H9 (cell line): ENCODE measurements at regions not wholly inside any gene's neighbourhood (a gene's known extent, or its start where the extent isn't known, plus 50 kb on each side); places are given as distances from the start of the nearest gene placed in this dataset.
A peak's percentile ranks its signal among the peaks of the same experiment; 100 is the strongest.

Experiments used
- DNase-seq: peaks from one replicate; pipeline ENCODE4 v3.0.0-alpha.2; 2017
- H2AFZ ChIP-seq: one replicate; pipeline ENCODE4 v1.6.1; 2013; ENCODE audit warnings: mild to moderate bottlenecking, low read length, control low read depth, moderate library complexity
- H2AK5ac ChIP-seq: 2 replicates; pipeline ENCODE4 v1.6.1; 2013; ENCODE audit warnings: low read length, control low read depth, mixed read lengths; ENCODE audit not compliant: insufficient read length
- H2BK120ac ChIP-seq: one replicate; pipeline ENCODE4 v1.6.1; 2013; ENCODE audit warnings: low read depth, mild to moderate bottlenecking, low read length, control low read depth, inconsistent platforms; ENCODE audit not compliant: poor library complexity, severe bottlenecking
- H2BK12ac ChIP-seq: 2 replicates; pipeline ENCODE4 v1.6.1; 2013; ENCODE audit warnings: low read length, control low read depth, mixed read lengths, low read depth; ENCODE audit not compliant: insufficient read length
- H2BK15ac ChIP-seq: 2 replicates; pipeline ENCODE4 v1.6.1; 2013; ENCODE audit warnings: low read depth, low read length, control low read depth
- H2BK20ac ChIP-seq: one replicate; pipeline ENCODE4 v1.6.1; 2013; ENCODE audit warnings: low read depth, mild to moderate bottlenecking, low read length, control low read depth, inconsistent platforms; ENCODE audit not compliant: poor library complexity, severe bottlenecking
- H2BK5ac ChIP-seq: 2 replicates; pipeline ENCODE4 v1.6.1; 2013; ENCODE audit warnings: low read length, control low read depth, mixed read lengths; ENCODE audit not compliant: insufficient read length
- H3K14ac ChIP-seq: 2 replicates; pipeline ENCODE4 v1.6.1; 2013; ENCODE audit warnings: low read length, control low read depth; ENCODE audit not compliant: insufficient read depth
- H3K18ac ChIP-seq: 2 replicates; pipeline ENCODE4 v1.6.1; 2013; ENCODE audit warnings: low read depth, mild to moderate bottlenecking, mixed read lengths, low read length, control low read depth; ENCODE audit not compliant: insufficient read length
- H3K23ac ChIP-seq: 2 replicates; pipeline ENCODE4 v1.6.1; 2013; ENCODE audit warnings: low read length, control low read depth, mixed read lengths, low read depth; ENCODE audit not compliant: insufficient read length
- H3K23me2 ChIP-seq: 2 replicates; pipeline ENCODE4 v1.6.1; 2013; ENCODE audit warnings: low read depth, mild to moderate bottlenecking, mixed read lengths, low read length, control low read depth; ENCODE audit not compliant: insufficient read length, poor library complexity, severe bottlenecking
- H3K27ac ChIP-seq: 2 replicates; pipeline ENCODE4 v1.5.1; 2013; ENCODE audit warnings: low read length, control low read depth, mixed read lengths, low read depth; ENCODE audit not compliant: insufficient read length
- H3K27me3 ChIP-seq: 2 replicates; pipeline ENCODE4 v1.6.1; 2013; ENCODE audit warnings: low read length, control low read depth, inconsistent platforms; ENCODE audit not compliant: insufficient read depth
- H3K4ac ChIP-seq: 2 replicates; pipeline ENCODE4 v1.6.1; 2013; ENCODE audit warnings: low read depth, mild to moderate bottlenecking, control low read depth, inconsistent platforms, low read length, moderate library complexity
- H3K4me1 ChIP-seq: 2 replicates; pipeline ENCODE4 v1.6.1; 2013; ENCODE audit warnings: low read length, control low read depth, inconsistent platforms; ENCODE audit not compliant: insufficient read depth
- H3K4me2 ChIP-seq: 2 replicates; pipeline ENCODE4 v1.6.1; 2013; ENCODE audit warnings: low read length, control low read depth, mixed read lengths; ENCODE audit not compliant: insufficient read length, insufficient read depth
- H3K56ac ChIP-seq: 2 replicates; pipeline ENCODE4 v1.6.1; 2013; ENCODE audit warnings: low read depth, mild to moderate bottlenecking, mixed read lengths, low read length, control low read depth; ENCODE audit not compliant: insufficient read length
- H3K79me1 ChIP-seq: 2 replicates; pipeline ENCODE4 v1.6.1; 2013; ENCODE audit warnings: low read depth, mild to moderate bottlenecking, moderate library complexity, low read length, control low read depth, inconsistent platforms; ENCODE audit not compliant: insufficient read depth, poor library complexity, severe bottlenecking
- H3K79me2 ChIP-seq: 2 replicates; pipeline ENCODE4 v1.6.1; 2013; ENCODE audit warnings: low read length, control low read depth, inconsistent platforms; ENCODE audit not compliant: insufficient read depth
- H3K9ac ChIP-seq: 2 replicates; pipeline ENCODE4 v1.6.1; 2013; ENCODE audit warnings: low read length, control low read depth, mixed read lengths; ENCODE audit not compliant: insufficient read length; ENCODE audit errors: extremely low read depth
- H3K9me3 ChIP-seq: one replicate; pipeline ENCODE4 v1.6.1; 2013; ENCODE audit warnings: low read depth, low read length, inconsistent platforms; ENCODE audit not compliant: control insufficient read depth
- H3T11ph ChIP-seq: one replicate; pipeline ENCODE4 v1.6.1; 2013; ENCODE audit warnings: mild to moderate bottlenecking, low read length, control low read depth, inconsistent platforms
- H4K20me1 ChIP-seq: one replicate; pipeline ENCODE4 v1.6.1; 2013; ENCODE audit not compliant: control insufficient read depth, insufficient read length, insufficient read depth
- H4K5ac ChIP-seq: 2 replicates; pipeline ENCODE4 v1.6.1; 2013; ENCODE audit warnings: low read depth, mild to moderate bottlenecking, mixed read lengths, low read length, control low read depth; ENCODE audit not compliant: insufficient read length
- H4K8ac ChIP-seq: replicated peaks from 2 replicates; pipeline ENCODE4 v1.6.1; 2013; ENCODE audit warnings: low read length, control low read depth, mixed read lengths, low read depth; ENCODE audit not compliant: insufficient read length
- H4K91ac ChIP-seq: 2 replicates; pipeline ENCODE4 v1.6.1; 2013; ENCODE audit warnings: low read depth, mild to moderate bottlenecking, moderate library complexity, mixed read lengths, low read length, control low read depth; ENCODE audit not compliant: insufficient read length
- H3K27ac Mint-ChIP-seq, 3 experiments: 2 replicates in 2 of 3; 3 replicates in 1 of 3; pipeline ENCODE4 v1.8.0; 2020 to 2021; ENCODE audit warnings: mixed read lengths in 3 of 3, mild to moderate bottlenecking in 1 of 3, moderate library complexity in 1 of 3
- H3K27me3 Mint-ChIP-seq: 2 replicates; pipeline ENCODE4 v1.8.0; 2021; ENCODE audit warnings: low read depth, mild to moderate bottlenecking, moderate library complexity, mixed read lengths
- H3K36me3 Mint-ChIP-seq, 3 experiments: 2 replicates in 2 of 3; 3 replicates in 1 of 3; pipeline ENCODE4 v1.8.0; 2020 to 2021; ENCODE audit warnings: low read depth in 3 of 3, mixed read lengths in 3 of 3; ENCODE audit not compliant: insufficient read depth in 1 of 3
- H3K4me1 Mint-ChIP-seq, 2 experiments: 2 replicates each; pipeline ENCODE4 v1.8.0; 2020; ENCODE audit warnings: mixed read lengths in 2 of 2
- H3K4me3 Mint-ChIP-seq, 2 experiments: 2 replicates in 1 of 2; 3 replicates in 1 of 2; pipeline ENCODE4 v1.8.0; 2020 to 2021; ENCODE audit warnings: mild to moderate bottlenecking in 2 of 2, mixed read lengths in 2 of 2, moderate library complexity in 1 of 2
- H3K9me3 Mint-ChIP-seq, 2 experiments: 2 replicates in 1 of 2; 3 replicates in 1 of 2; pipeline ENCODE4 v1.8.0; 2020; ENCODE audit warnings: mild to moderate bottlenecking in 2 of 2, mixed read lengths in 2 of 2, moderate library complexity in 1 of 2
- CTCF ChIP-seq: fragments of 200-600 bp; sonication (generic); conservative IDR thresholded peaks from 3 replicates; pipeline ENCODE4 v1.8.0; 2021; ENCODE audit warnings: antibody characterized with exemption, mild to moderate bottlenecking
- WGBS: extraction: QIAGEN DNeasy Blood & Tissue Kit; methylation state at CpG from one replicate; pipeline ENCODE4 v1.1.7; 2013; ENCODE audit warnings: missing lambda C conversion rate, low lambda C conversion rate, mixed read lengths; ENCODE audit not compliant: insufficient read length; ENCODE audit errors: extremely low coverage; 5-methylcytosine and 5-hydroxymethylcytosine counted together

GRCh38 chr2:132009874-132010521 is 151.8 kb downstream of the ANKRD30BL start:
- Histone ChIP-seq H2AFZ (no peak overlapping the region), H2BK12ac (no peak overlapping the region), H3K56ac (no peak overlapping the region), H3K23me2 (no peaks in the 10 kb centered on the region), H2BK20ac (no peak overlapping the region), H3K4ac (no peak overlapping the region), H3K18ac (no peak overlapping the region), H3K79me1 (no peaks in the 10 kb centered on the region), H4K8ac (no peak overlapping the region), H3K9ac (no peak overlapping the region), H3K27me3 (no peaks in the 10 kb centered on the region; the same call in 1 of the 2 replicates), H2BK5ac (no peak overlapping the region), H3K27ac (no peak overlapping the region), H4K5ac (no peak overlapping the region), H2BK120ac (no peak overlapping the region), H3K9me3 (no peaks in the 10 kb centered on the region), H4K20me1 (no peaks in the 10 kb centered on the region), H3K4me2 (no peak overlapping the region), H3K4me1 (no peaks in the 10 kb centered on the region), H3K14ac (peak overlapping the region; percentile 47; the same call in 1 of the 2 replicates), H2AK5ac (no peak overlapping the region), H3T11ph (no peak overlapping the region), H3K79me2 (no peaks in the 10 kb centered on the region), H4K91ac (no peak overlapping the region), H3K23ac (no peak overlapping the region), H2BK15ac (no peak overlapping the region)
- DNase-seq, result peak; percentile 32
- peaks cover 67% of the 10 kb centered on the region for H3K27me3 Mint-ChIP-seq
- H3K4me3 Mint-ChIP-seq, result peak overlapping the region; percentile 59 to 89
- TF ChIP-seq CTCF, result no peak
- H3K36me3 Mint-ChIP-seq, result no peaks in the 10 kb centered on the region
- peaks cover 8 to 11% of the 10 kb centered on the region in 2 experiments for H3K4me1 Mint-ChIP-seq
- H3K27ac Mint-ChIP-seq, result no peak overlapping the region
- H3K9me3 Mint-ChIP-seq, result no peaks in the 10 kb centered on the region; a peak in 1 of 5 replicates
- WGBS, result no CpG with 5 or more reads among the region's 56 CpGs
